GM18951 (cell line): ENCODE measurements at regions not wholly inside any gene's neighbourhood (a gene's known extent, or its start where the extent isn't known, plus 50 kb on each side); places are given as distances from the start of the nearest gene placed in this dataset.

Experiments
- POLR2A ChIP-seq: IDR thresholded peaks from 4 replicates; pipeline ENCODE4 v1.6.1; 2011; ENCODE audit warnings: mild to moderate bottlenecking; ENCODE audit not compliant: insufficient read length, insufficient read depth; ENCODE audit errors: extremely low read depth
- in situ Hi-C: fragments of 300-500 bp; cut with MboI; formaldehyde crosslinking; loops from one replicate; pipeline ENCODE4 v1.12.0; 2022; ENCODE audit warnings: low sequenced_read_pairs, mixed read lengths, inconsistent platforms; ENCODE audit not compliant: unreplicated experiment

DNA sequence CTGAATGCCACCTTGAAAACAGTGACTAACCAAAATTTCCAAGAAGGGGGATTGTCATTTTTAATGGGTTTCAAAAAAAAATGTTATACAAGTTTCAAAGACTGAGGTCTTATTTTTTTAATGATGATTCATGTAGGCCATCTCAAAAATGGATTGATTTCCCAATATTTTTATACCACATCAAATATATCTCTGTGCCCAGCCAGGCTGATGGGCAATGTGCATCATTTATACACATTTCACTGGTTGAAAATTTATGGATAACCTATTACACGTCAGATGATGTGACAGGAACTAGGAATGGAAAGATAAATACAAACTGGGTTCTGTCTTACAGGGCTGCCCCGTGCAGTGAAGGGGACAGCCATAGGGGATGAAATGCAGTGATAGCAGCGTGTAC is 112.7 kb upstream of the TMPO start:
- in situ Hi-C loops = no loop called here
- no peak for TF ChIP-seq POLR2A

DNA sequence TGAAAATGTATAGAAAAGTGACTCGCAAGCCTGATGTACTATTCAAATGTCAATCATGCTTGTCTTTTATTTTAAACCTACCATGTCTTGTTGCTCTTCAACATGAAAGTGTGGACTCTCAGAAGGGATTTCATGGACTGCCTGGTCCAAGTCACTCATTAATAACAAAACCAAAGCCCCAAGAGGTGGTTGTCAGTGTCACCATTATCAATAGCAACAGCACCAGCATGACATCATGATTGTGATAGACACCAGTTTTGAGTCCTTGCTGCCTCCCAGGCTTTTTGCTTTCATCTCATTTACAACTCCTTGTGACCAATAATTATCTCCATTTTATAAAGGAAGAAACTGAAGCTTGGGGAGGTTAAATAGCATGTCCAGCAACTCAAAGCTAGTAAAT is 112.0 kb upstream of the TMPO start:
- in situ Hi-C loops = no loop called here
- TF ChIP-seq POLR2A = no peak

DNA sequence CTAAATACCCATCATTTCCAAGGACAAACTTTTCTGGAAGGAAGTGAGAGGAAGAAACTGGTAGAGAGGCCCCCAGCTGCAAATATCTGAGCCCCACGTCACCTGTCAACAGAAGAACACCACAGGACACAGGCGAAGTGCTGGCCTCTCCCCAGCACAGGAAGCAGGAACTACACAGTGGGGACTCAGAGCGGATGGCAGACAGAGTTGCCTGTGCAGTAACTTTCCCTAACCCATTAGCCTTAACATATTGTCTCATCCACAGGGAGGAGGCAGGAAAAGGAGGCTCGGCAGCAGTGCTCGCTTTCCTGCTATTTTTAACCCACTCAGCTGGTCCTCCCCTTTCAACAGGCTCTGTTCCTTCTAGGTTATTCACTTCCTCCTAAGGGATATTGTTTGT is 111.5 kb upstream of the TMPO start:
- TF ChIP-seq POLR2A = no peak
- in situ Hi-C loops = no loop called here

DNA sequence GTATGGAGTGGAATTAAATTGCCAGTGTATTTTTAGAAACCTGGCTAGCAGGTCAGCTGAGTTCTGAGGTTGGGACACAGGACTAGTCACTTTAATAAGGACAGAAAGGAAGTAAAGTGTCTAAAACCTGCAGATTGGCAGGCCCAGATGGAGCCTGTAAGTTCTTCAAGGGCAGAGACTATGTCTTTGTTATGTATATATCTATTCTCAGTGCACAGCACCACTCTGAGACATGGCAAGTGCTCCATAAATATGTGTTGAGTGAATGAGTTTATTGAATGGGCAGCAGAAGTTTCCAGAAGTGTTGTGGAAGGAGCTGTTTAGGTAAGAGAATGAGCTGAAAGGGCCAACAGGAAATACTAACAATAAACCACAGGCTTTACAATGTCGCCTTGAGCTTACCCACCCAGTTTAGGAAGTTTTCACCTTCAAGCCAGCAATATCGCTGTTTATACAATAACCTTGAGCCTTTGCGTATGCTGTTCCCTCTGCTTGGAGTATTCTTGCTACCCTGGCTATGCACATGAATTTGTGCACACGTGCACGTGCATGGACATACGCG is 109.5 kb upstream of the TMPO start:
- in situ Hi-C loops = no loop called here
- no peak for TF ChIP-seq POLR2A

DNA sequence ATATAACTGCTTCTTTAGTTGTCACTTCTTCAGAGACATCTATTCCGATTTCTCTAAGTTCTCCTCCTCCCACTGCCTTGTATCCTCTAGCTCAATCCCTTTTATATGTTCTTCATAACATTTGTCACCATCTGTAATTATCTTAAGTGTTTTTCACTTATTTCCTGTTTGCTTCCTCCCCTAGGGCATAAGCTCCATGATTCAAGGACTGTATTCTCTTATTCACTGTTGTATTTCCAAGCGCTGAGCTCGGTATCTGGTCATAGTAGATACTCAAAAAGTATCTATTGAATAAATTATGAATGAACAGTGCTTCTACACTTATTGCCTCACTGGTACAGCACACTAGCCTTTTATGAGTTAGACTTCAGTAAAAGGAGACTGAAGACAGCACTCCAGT is 109.0 kb upstream of the TMPO start:
- no peak for TF ChIP-seq POLR2A
- in situ Hi-C loops = no loop called here

DNA sequence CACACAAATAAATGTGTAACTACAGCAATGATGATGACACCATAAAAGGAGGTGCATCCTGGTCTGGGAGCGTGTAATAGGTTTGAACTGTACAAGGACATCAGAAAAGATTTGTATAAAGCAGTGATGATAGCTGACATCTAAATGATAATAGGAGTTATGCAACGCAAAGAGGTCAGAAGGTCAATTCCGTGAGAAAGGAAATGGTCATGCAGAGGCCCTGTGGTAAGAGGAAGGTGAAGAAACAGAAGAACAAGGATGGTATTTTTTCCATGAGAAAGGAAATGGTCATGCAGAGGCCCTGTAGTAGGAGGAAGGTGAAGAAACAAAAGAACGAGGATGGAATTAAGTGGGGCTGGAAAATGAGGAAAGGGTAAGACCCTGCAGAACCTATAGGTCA is 106.7 kb upstream of the TMPO start:
- no peak for TF ChIP-seq POLR2A
- in situ Hi-C loops = no loop called here

DNA sequence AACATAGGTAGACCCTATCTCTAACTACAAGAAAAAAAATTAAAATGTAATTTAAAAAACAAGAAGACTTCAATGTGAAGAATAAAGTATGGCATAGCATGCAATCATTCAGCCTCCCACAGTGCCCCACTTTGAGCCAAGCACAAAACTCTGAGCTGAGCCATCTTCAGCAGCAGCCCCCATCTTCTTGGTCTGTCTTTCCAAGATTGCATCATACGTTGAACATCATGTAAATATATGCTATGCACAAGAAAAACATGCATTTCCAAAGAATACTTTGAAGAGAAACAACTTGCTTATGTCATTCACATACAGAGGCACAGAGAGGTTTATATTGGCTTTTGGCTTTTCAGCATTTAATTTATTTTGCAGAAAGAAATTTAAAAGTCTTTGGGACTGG is 105.8 kb upstream of the TMPO start:
- in situ Hi-C loops = no loop called here
- TF ChIP-seq POLR2A = no peak

DNA sequence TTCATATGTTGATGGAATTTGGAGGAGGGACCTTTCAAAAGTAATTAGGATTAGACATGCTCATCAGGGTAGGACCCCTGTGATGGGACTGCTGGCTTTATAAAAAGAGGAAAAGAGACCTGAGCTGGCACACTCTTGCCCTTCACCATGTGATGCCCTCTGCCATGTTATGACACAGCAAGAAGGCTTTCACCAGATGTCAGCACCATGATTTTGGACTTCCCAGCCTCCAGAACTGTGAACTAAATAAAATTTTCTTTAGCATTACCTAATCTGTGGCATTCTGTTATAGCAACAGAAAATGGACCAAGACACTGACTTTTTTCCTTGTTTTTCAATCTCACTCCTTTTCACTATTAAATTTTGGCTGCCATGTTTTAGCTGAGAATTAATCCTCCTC is 105.0 kb upstream of the TMPO start:
- in situ Hi-C loops = no loop called here
- no peak for TF ChIP-seq POLR2A

DNA sequence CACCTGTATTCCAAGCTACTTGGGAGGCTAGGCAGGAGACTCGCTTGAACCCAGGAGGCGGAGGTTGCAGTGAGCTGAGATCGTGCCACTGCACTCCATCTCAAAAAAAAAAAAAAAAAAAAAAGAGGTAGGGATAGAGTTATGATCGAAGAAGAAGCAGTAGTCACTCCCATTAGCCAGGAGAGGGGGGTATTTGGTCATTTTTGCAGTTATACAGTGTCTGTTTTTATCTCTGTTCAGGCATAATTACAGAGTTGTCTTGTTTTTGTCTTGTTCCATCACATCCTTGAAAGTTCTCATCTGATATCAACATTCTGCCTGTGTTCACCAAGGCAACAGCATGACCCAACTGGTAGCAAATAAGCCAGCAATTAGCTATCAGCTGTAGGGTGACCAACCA is 98.5 kb upstream of the TMPO start:
- in situ Hi-C loops = no loop called here

DNA sequence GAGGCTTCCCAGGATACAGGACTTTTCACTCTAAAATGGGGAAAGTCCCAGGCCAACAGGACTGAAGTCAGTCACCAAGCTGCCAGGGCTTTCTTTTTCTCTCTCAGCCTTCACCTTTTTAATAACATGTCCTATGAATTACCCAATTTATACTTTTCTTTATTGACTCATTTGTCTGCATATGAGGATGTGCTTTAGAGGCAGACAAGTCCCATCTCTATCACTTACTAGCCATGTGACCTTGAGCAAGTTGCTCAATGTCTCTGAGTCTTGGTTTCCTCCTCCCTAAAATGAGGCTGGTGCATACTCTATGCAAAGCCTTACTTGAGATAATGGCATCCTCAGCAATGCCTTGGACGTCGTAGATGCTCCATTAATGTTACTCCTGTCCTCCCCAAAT is 98.1 kb upstream of the TMPO start:
- TF ChIP-seq POLR2A = no peak
- in situ Hi-C loops = no loop called here

More for the DNA sequence above, 98.5 kb upstream of the TMPO start:
- no peak for TF ChIP-seq POLR2A

DNA sequence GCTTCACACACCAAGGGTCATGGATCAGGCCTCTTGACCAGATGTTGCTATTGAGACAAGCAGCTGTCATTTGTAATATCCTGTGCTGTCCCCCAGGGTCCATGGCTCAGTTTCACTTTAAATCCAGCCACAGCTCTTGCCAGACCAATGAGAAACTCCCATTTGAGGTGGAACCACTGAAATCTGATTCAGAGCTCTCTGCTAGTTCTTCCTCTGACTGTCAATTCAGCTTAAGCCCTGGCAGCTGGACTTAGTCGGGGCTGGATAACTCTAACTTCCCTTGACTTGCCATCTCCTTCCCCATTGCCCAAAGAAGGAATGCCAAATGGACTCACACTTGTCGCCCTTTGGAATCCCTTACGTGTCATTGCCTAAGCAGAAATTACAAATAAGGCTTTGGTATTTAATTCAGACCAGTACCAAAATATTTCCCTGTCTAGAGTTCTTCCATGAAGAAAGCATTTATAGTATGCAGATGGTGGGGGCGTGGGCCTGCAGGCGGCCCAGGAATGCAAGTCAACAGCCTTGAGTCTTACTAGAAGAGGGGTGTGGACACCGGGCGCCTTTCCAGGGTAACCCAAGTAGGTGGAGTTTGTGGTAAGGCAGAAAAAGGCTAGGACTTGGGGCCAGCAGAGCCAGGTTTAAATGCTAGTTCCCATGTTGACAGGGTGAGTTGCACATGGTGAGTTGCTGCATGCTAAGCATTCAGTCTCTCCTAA is 96.9 kb upstream of the TMPO start:
- no peak for TF ChIP-seq POLR2A
- in situ Hi-C loops = no loop called here

DNA sequence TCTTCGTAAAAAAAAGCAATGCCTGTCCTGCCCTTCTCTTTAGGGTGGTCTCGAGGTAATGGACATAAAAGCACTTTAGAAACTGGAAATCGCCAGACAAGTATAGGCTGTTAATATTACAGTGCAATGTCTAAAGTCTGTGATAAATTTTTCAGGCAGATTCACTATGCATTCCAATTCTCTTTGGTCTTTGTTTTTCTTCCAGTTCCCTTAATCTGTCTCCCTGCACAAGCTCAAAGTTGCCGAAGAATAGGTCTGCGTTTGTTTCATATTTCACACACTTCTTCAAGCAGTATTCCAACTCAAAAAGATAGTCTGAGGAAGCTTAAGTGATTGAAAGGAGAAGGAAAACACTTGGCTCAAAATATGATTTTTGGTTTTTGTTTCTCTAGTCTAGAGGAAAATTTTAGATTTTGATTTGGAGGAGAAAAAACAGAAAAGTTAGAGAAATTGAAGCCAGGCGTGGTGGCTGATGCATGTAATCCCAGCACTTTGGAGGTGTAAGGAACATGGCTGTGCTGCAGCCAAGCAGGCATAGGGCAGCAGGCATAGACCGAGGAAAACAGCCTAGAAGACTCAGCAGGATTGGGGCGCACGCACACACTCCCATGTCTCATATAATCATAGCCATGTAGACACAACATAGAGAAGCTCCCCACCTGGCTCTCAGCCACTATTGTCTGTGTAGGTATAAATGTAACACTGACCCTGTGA is 96.2 kb upstream of the TMPO start:
- in situ Hi-C loops = no loop called here
- no peak for TF ChIP-seq POLR2A

DNA sequence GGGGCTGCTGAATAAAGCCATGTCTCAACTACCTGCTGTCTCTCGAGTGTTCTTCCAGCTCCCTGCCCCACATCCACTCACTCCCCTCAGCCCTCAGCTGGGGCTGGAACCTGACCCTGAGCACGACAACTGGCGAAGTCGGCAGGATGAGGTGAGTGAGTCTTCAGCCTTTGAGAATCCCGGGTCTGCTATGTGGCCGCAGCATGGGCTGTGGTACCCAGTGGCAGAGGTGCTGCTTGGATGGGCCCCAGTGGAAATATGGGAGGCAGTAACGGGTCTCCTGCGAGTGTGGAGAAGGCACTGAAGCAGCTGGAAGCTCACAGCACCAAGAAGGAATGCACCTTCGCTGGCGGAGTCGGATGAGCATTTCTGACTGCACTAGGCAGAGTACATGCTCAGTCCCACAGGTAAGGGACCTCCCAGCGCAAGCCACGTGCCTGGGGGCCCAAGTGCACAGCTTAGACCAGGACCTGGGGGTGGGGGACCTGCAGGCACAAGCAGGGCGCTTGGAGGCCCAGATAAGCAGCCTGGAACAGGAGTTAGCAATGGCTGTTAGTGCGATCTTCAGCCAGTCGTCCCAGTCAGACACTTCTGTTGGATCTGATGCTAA is 95.5 kb upstream of the TMPO start:
- TF ChIP-seq POLR2A = no peak
- in situ Hi-C loops = no loop called here

DNA sequence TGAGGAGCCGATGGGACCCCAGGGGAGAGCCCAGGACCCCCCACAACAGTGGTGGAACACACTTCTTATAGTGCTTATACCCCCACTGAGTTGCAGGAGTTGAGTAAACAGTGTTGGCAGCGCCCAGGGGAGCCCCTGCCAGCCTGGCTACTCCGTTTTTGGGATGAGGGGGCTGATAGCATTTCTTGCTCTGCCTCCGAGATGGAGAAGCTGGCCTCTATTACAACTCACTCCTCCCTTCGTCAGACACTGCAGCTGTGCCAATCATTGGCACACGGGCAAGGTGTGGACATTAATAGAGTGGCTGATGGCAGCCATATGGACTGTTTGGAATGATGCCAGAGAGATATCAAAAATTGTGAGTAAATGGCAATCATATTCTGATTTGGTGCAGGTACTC is 94.9 kb upstream of the TMPO start:
- no peak for TF ChIP-seq POLR2A
- in situ Hi-C loops = no loop called here
